ENCODE measurements at regions not wholly inside any gene's neighbourhood (a gene's known extent, or its start where the extent isn't known, plus 50 kb on each side); places are given as distances from the start of the nearest gene placed in this dataset.
A peak's percentile ranks its signal among the peaks of the same experiment; 100 is the strongest.

DNA sequence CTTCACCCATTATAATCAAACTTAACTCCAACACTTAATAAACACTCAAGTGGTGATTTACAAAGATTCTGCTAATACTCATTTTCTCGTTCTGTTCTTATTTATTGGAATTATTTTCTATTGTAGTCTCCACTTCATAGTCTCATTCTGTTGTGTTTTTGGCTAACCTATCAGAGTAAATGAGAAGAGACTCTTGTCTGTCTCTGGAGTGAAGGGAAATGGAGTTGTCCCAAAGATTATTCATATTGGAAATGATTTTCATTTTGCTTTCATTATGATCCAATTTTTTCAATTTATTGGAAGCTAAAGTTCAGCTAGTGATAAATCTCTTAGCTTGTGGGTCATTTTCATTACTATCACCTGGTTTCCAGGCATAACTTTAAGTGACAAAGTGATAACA lies 454.9 kb upstream of the JAG1 start:
- no peak for DNase-seq (ENCODE audit: low read depth)
- no peak overlapping the region for H3K4me3 ChIP-seq (ENCODE audit: control insufficient read depth, low read depth, low read length)
- TF ChIP-seq, protein P1, sequence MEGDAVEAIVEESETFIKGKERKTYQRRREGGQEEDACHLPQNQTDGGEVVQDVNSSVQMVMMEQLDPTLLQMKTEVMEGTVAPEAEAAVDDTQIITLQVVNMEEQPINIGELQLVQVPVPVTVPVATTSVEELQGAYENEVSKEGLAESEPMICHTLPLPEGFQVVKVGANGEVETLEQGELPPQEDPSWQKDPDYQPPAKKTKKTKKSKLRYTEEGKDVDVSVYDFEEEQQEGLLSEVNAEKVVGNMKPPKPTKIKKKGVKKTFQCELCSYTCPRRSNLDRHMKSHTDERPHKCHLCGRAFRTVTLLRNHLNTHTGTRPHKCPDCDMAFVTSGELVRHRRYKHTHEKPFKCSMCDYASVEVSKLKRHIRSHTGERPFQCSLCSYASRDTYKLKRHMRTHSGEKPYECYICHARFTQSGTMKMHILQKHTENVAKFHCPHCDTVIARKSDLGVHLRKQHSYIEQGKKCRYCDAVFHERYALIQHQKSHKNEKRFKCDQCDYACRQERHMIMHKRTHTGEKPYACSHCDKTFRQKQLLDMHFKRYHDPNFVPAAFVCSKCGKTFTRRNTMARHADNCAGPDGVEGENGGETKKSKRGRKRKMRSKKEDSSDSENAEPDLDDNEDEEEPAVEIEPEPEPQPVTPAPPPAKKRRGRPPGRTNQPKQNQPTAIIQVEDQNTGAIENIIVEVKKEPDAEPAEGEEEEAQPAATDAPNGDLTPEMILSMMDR (IDR thresholded peaks at IDR 0.05; ENCODE audit: control insufficient read depth, insufficient read depth, low read depth, low read length, missing control alignments): no peak

DNA sequence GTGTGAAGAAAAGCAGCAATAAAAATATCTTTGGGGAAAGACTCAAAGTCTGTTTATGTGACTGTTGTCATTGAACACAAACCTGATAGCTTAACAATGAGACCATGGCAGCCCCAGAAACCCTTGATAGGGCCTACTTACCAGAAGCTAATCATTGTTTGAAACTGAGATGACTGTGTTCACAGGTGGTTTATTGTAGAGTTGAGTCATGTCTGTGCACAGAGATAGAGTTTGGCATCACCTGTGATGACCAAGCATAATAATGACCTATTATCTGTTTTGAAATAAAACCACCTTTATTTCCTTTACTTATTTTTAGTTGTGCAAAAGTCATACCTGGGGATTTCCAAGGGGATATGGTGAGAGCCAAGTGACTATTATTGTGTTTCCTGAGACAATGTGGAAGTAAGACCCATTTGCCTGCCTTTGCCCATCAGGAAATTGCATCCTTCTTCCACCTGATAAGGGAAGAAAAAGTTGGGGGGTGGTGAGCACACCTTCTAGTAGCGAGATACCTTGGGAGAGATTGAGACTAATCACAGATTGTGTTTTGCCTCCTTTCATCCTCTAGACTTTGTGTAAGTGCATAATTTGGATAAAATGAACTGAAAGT lies 456.9 kb upstream of the JAG1 start:
- no peak for DNase-seq (ENCODE audit: low read depth)

DNA sequence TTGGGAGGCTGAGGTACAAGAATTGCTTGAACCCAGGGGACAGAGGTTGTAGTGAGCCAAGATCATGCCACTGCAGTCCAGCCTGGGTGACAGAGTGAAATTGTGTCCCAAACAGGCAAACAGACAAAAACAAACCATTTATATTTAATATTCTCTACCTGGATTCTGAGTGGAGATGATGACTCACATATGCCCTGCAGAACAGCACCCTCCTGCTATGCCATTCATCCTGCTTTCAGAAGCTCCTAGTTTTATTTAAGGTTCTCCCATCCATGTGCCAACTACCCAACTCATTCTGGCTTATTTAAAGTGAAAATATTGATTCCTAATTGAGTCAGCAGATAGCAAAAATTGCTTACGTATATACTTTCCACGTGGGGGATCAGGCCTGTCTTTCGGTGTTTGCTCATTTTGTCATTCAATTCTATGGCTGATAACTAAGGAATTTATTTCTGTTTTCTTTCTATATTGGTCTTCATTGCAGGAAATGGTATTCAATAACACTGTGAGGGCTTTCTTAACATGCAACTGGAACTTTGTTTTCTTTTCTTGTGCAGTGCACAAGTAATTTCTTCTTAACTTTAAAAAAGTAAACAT lies 459.1 kb upstream of the JAG1 start:
- TF ChIP-seq, protein P1 (IDR thresholded peaks at IDR 0.05; ENCODE audit: control insufficient read depth, insufficient read depth, low read depth, low read length, missing control alignments): no peak
- no peak overlapping the region for H3K4me3 ChIP-seq (ENCODE audit: control insufficient read depth, low read depth, low read length)
- no peak for DNase-seq (ENCODE audit: low read depth)

More for the DNA sequence above, 456.9 kb upstream of the JAG1 start:
- TF ChIP-seq, protein P1 (IDR thresholded peaks at IDR 0.05; ENCODE audit: control insufficient read depth, insufficient read depth, low read depth, low read length, missing control alignments): no peak
- H3K4me3 ChIP-seq (ENCODE audit: control insufficient read depth, low read depth, low read length): no peak overlapping the region

DNA sequence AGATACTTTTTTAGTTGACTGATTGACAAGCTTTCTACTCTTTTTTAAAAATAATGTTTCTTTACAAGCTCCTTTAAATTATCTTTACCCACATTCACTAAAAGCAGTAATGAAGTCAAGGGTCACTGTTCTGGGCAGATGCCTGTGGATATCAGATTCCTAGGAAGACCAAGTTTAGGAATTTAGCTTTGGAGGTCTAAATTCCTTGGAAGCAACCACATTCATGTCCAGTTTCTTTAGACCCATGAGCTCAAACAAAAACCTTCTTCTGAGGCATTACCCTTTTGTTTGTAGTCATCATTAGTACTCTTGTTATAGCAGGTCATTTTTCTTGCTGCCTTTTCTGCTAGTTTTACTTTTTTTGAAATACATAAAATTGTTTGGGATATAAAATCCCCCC lies 462.9 kb upstream of the JAG1 start:
- DNase-seq (ENCODE audit: low read depth): no peak
- TF ChIP-seq, protein P1 (IDR thresholded peaks at IDR 0.05; ENCODE audit: control insufficient read depth, insufficient read depth, low read depth, low read length, missing control alignments): no peak
- no peak overlapping the region for H3K4me3 ChIP-seq (ENCODE audit: control insufficient read depth, low read depth, low read length)

DNA sequence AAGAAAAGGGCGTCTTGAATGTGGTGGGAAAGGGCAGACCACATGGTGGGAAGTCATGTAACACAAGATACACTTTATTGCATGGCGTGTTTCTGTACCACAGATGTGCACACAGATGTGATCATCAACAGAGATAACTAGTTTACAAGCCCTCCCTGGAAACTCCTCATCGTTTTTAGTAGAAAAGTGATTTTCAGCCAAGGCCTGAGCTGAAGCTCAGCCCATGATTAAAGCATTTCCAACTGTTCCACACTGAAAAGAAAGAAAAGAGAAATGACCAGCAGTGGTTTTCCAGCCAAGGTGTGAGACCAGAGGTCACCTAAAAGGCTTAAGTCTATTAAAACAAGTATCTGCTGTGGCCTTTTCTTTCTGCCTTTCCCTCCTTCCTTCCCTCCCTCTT lies 463.9 kb upstream of the JAG1 start:
- no peak for DNase-seq (ENCODE audit: low read depth)
- H3K4me3 ChIP-seq (ENCODE audit: control insufficient read depth, low read depth, low read length): no peak overlapping the region
- TF ChIP-seq, protein P1 (IDR thresholded peaks at IDR 0.05; ENCODE audit: control insufficient read depth, insufficient read depth, low read depth, low read length, missing control alignments): no peak

DNA sequence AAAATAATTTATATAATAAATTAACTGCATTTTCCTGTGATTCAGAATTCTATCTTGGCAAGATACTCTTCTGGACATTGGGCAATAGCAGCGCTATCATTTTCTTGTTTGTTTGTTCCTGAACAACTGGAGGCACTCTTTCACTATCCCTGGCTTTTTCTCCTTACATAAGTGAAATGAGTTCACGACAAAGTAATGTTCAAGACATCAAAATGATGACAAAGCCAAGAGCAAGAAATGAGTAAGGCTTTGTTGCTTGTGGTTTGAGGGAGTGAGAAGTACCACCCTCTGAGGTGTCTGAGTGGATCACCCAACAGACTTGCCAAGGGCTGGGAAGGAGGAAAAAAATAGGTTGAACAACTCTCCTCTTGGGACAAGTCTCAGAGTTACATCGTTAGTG lies 466.6 kb upstream of the JAG1 start:
- H3K4me3 ChIP-seq (ENCODE audit: control insufficient read depth, low read depth, low read length): no peak overlapping the region
- TF ChIP-seq, protein P1 (IDR thresholded peaks at IDR 0.05; ENCODE audit: control insufficient read depth, insufficient read depth, low read depth, low read length, missing control alignments): no peak
- peak; percentile 87 for DNase-seq (ENCODE audit: low read depth)

Data from AG09309 (cell line).